Heart left ventricle (tissue), 13 donors: ENCODE measurements at regions not wholly inside any gene's neighbourhood (a gene's known extent, or its start where the extent isn't known, plus 50 kb on each side); places are given as distances from the start of the nearest gene placed in this dataset.

Experiments used
- POLR2A ChIP-seq, 2 donors: fragments of 450-650 bp; IDR thresholded peaks; one replicate each; pipeline ENCODE4 v1.6.1; 2017; ENCODE audit warnings: antibody characterized with exemption in 2 of 2, mild to moderate bottlenecking in 2 of 2, moderate library complexity in 2 of 2
- TF ChIP-seq, protein P1 (sequence below), 12 donors: fragments of 200-600 bp; sonication (generic) in 4 of 12; IDR thresholded peaks; one replicate each; pipeline versions ENCODE4 v1.5.0 to v1.8.0; 2018 to 2022; ENCODE audit warnings: antibody characterized with exemption in 12 of 12, mild to moderate bottlenecking in 5 of 12
- donor health status: ischemic (EF 13 %, LVEDD 7.1; RV severe dilation, severe dysfunction).
- donor health status: DM: no; HTN: yes; CAD: no.
- donor health status: DM: no; HTN: no; CAD: no.
- donor health status: ischemic (EF 25% LVEDD 6.9; RV normal size, moderate dysfunction).
- donor health status: ischemic (EF 25% LVEDD 5.7; RV mildly dilated, moderate dysfunction).
- donor health status: ischemic (EF 35%, LVEDD 5.7; RV mildly dilated, moderate dysfunction).
- donor health status: nonischemic (EF 11% LVEDD 7.7; RV severe dilation, severe dysfunction).
- donor health status: DM: yes; HTN: yes; CAD: no.
- donor health status: PGD.
- donor health status: ischemic (EF 29% LVEDD 5.4; RV normal size, mild dysfunction).
- donor health status: nonischemic (EF 23%, LVEDD 6.1; RV moderate dilation, normal function).

DNA sequence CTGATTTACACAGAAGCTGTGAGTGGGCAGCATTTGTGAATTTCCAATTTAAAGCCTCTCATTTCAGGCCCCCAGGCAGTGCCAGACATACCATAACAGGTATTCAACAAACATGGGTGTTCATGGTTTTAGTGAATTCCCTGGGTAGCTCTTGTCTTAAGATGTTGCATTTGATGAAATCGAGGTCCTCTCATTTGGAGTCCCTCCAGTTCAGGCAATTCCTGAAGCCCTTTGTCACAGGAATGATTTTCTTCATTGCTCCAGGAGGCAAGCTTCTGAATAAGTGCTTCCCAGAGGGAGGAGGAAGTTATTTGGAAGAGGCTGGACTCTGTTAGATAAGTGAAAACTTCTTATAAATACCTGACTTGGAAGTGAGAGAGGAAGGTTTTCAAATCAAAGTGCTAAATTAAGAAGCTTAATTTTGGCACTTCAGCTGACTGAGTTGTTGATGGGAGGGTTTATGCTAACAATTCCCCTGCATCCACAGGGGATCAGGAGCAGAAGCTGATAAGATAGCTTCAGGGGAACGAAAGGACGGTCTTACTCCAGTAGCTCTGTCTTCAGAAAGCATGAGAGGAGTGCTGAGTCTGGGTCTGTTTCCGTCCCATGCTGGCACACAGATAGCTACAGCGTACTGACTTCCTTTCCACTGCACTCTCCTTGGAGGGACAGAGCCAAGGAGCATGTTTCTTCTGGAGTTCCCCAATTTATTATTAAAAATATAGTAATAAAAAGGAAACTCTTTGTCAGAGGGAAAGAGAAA lies 543.1 kb downstream of the GBA3 start:
- TF ChIP-seq, protein P1, sequence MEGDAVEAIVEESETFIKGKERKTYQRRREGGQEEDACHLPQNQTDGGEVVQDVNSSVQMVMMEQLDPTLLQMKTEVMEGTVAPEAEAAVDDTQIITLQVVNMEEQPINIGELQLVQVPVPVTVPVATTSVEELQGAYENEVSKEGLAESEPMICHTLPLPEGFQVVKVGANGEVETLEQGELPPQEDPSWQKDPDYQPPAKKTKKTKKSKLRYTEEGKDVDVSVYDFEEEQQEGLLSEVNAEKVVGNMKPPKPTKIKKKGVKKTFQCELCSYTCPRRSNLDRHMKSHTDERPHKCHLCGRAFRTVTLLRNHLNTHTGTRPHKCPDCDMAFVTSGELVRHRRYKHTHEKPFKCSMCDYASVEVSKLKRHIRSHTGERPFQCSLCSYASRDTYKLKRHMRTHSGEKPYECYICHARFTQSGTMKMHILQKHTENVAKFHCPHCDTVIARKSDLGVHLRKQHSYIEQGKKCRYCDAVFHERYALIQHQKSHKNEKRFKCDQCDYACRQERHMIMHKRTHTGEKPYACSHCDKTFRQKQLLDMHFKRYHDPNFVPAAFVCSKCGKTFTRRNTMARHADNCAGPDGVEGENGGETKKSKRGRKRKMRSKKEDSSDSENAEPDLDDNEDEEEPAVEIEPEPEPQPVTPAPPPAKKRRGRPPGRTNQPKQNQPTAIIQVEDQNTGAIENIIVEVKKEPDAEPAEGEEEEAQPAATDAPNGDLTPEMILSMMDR (IDR thresholded peaks at IDR 0.05) = no peak
- TF ChIP-seq POLR2A (IDR thresholded peaks at IDR 0.05) = no peak
